H1 (cell line): ENCODE measurements at regions not wholly inside any gene's neighbourhood (a gene's known extent, or its start where the extent isn't known, plus 50 kb on each side); places are given as distances from the start of the nearest gene placed in this dataset.

Experiments used
- CTCF ChIA-PET: fragments of 300-600 bp; sonication (Branson Sonifier 250); formaldehyde crosslinking; loops from one replicate; lab custom pipeline; 2021; ENCODE audit not compliant: partially characterized antibody; lab: Charles Lee
- POLR2A ChIA-PET: fragments of 300-600 bp; sonication (Branson Sonifier 250); formaldehyde crosslinking; loops from one replicate; lab custom pipeline; 2021; ENCODE audit warnings: inconsistent platforms; ENCODE audit not compliant: partially characterized antibody; lab: Charles Lee
- DNase-seq, 2 experiments: peaks; one replicate each; pipeline versions ENCODE4 v3.0.0 to v3.0.0-alpha.2; 2010 to 2022; ENCODE audit warnings: low spot score in 2 of 2, low read depth in 1 of 2, mixed read lengths in 1 of 2
- FAIRE-seq: peaks from 2 replicates; lab custom pipeline; 2011; peaks lifted over from hg19 to GRCh38; lab: Jason Lieb, UNC
- H2AFZ ChIP-seq: 2 replicates; pipeline ENCODE4 v1.8.1; 2012; ENCODE audit warnings: low read length, inconsistent platforms
- H2AK5ac ChIP-seq: 2 replicates; pipeline ENCODE4 v1.6.1; 2013; ENCODE audit warnings: low read depth, low read length
- H2BK120ac ChIP-seq: replicated peaks from 2 replicates; pipeline ENCODE3; 2013; ENCODE audit warnings: low read depth, low read length, inconsistent platforms
- H2BK12ac ChIP-seq: 2 replicates; pipeline ENCODE4 v1.6.1; 2013; ENCODE audit warnings: low read depth, low read length
- H2BK15ac ChIP-seq: 2 replicates; pipeline ENCODE4 v1.6.1; 2013; ENCODE audit warnings: low read length
- H2BK20ac ChIP-seq: 2 replicates; pipeline ENCODE4 v1.6.1; 2013; ENCODE audit warnings: low read length
- H2BK5ac ChIP-seq: 2 replicates; pipeline ENCODE4 v1.6.1; 2013; ENCODE audit warnings: low read depth, low read length
- H3K14ac ChIP-seq: 2 replicates; pipeline ENCODE4 v1.6.1; 2013; ENCODE audit warnings: inconsistent platforms; ENCODE audit not compliant: insufficient read length
- H3K18ac ChIP-seq: 2 replicates; pipeline ENCODE4 v1.6.1; 2013; ENCODE audit warnings: low read length; ENCODE audit errors: extremely low read depth
- H3K23ac ChIP-seq: 2 replicates; pipeline ENCODE4 v1.6.1; 2013; ENCODE audit warnings: inconsistent platforms; ENCODE audit not compliant: insufficient read length
- H3K23me2 ChIP-seq: 2 replicates; pipeline ENCODE4 v1.6.1; 2013; ENCODE audit warnings: low read depth, low read length
- H3K27ac ChIP-seq: 2 replicates; pipeline ENCODE4 v1.6.1; 2011; ENCODE audit warnings: low read depth, low read length, inconsistent platforms
- H3K27me3 ChIP-seq, 4 experiments: replicated peaks in 1 of 4; 1 replicate in 1 of 4; 2 replicates in 3 of 4; pipeline versions ENCODE4 v1.6.1 to v1.8.1; 2011 to 2013; ENCODE audit warnings: low read length in 3 of 4, mild to moderate bottlenecking in 3 of 4, inconsistent platforms in 2 of 4, mixed read lengths in 2 of 4, moderate library complexity in 1 of 4; ENCODE audit not compliant: control insufficient read depth in 3 of 4, insufficient read depth in 3 of 4; ENCODE audit errors: extremely low read depth in 1 of 4
- H3K36me3 ChIP-seq, 4 experiments: 2 replicates each; pipeline versions ENCODE4 v1.6.1 to v1.8.1; 2011 to 2013; ENCODE audit warnings: mild to moderate bottlenecking in 4 of 4, low read length in 3 of 4, moderate library complexity in 2 of 4, control low read depth in 1 of 4, inconsistent platforms in 1 of 4; ENCODE audit not compliant: insufficient read depth in 4 of 4, control insufficient read depth in 2 of 4
- H3K4ac ChIP-seq: replicated peaks from 2 replicates; pipeline ENCODE3; 2013; ENCODE audit warnings: low read length, low read depth, mixed read lengths, inconsistent platforms; ENCODE audit not compliant: insufficient read length
- H3K4me1 ChIP-seq, 4 experiments: replicated peaks in 1 of 4; 1 replicate in 1 of 4; 2 replicates in 3 of 4; pipeline versions ENCODE4 v1.6.1 to v1.8.1; 2011 to 2013; ENCODE audit warnings: low read length in 3 of 4, inconsistent platforms in 2 of 4, mixed read lengths in 1 of 4; ENCODE audit not compliant: insufficient read depth in 4 of 4, control insufficient read depth in 3 of 4
- H3K4me2 ChIP-seq, 2 experiments: 2 replicates each; pipeline versions ENCODE4 v1.6.1 to v1.8.1; 2011 to 2013; ENCODE audit warnings: low read depth in 2 of 2, low read length in 2 of 2, control low read depth in 1 of 2, inconsistent platforms in 1 of 2, mild to moderate bottlenecking in 1 of 2; ENCODE audit not compliant: insufficient read depth in 1 of 2
- H3K4me3 ChIP-seq, 4 experiments: fragments of 200-600, 300-600 bp in 1 of 4; sonication (generic), shearing (Covaris generic), sonication (Bioruptor Twin) in 1 of 4; 2 replicates each; pipeline versions ENCODE4 v1.5.1 to v1.8.1; 2011 to 2016; ENCODE audit warnings: low read length in 4 of 4, low read depth in 3 of 4, control low read depth in 2 of 4, inconsistent platforms in 2 of 4, mild to moderate bottlenecking in 2 of 4, mixed read lengths in 1 of 4, moderate library complexity in 1 of 4; ENCODE audit not compliant: insufficient read depth in 2 of 4; ENCODE audit errors: extremely low read depth in 1 of 4
- H3K56ac ChIP-seq: replicated peaks from 2 replicates; pipeline ENCODE3; 2013; ENCODE audit warnings: low read depth, mild to moderate bottlenecking, mixed read lengths, low read length, inconsistent platforms; ENCODE audit not compliant: insufficient read length
- H3K79me1 ChIP-seq: 2 replicates; pipeline ENCODE4 v1.6.1; 2013; ENCODE audit warnings: low read depth, low read length, control low read depth
- H3K79me2 ChIP-seq, 2 experiments: 2 replicates each; pipeline versions ENCODE4 v1.6.1 to v1.8.1; 2012 to 2013; ENCODE audit warnings: low read length in 2 of 2, mild to moderate bottlenecking in 2 of 2, inconsistent platforms in 1 of 2; ENCODE audit not compliant: insufficient read depth in 2 of 2, control insufficient read depth in 1 of 2
- H3K9ac ChIP-seq, 4 experiments: replicated peaks in 1 of 4; 1 replicate in 1 of 4; 2 replicates in 3 of 4; pipeline versions ENCODE4 v1.6.1 to v1.8.1; 2011 to 2013; ENCODE audit warnings: low read depth in 3 of 4, low read length in 3 of 4, control low read depth in 2 of 4, mild to moderate bottlenecking in 2 of 4, moderate library complexity in 2 of 4, inconsistent platforms in 1 of 4; ENCODE audit errors: extremely low read depth in 1 of 4
- H3K9me3 ChIP-seq, 2 experiments: 2 replicates each; pipeline versions ENCODE4 v1.6.1 to v1.8.1; 2012 to 2013; ENCODE audit warnings: mild to moderate bottlenecking in 2 of 2, moderate library complexity in 2 of 2, control low read depth in 1 of 2, inconsistent platforms in 1 of 2, low read depth in 1 of 2, low read length in 1 of 2, mixed read lengths in 1 of 2; ENCODE audit not compliant: insufficient read depth in 2 of 2
- H4K20me1 ChIP-seq, 2 experiments: replicated peaks in 1 of 2; 2 replicates each; pipeline versions ENCODE3 to v1.8.1; 2011 to 2013; ENCODE audit warnings: inconsistent platforms in 2 of 2, low read length in 2 of 2, mild to moderate bottlenecking in 1 of 2; ENCODE audit not compliant: insufficient read depth in 2 of 2, control insufficient read depth in 1 of 2
- H4K5ac ChIP-seq: 2 replicates; pipeline ENCODE4 v1.6.1; 2013; ENCODE audit warnings: low read length, low read depth, mixed read lengths, inconsistent platforms; ENCODE audit not compliant: insufficient read length
- H4K8ac ChIP-seq: 2 replicates; pipeline ENCODE4 v1.8.0; 2013; ENCODE audit warnings: mild to moderate bottlenecking, moderate library complexity, low read length, inconsistent platforms; ENCODE audit not compliant: insufficient read depth; ENCODE audit errors: extremely low read depth
- H4K91ac ChIP-seq: replicated peaks from 2 replicates; pipeline ENCODE3; 2013; ENCODE audit warnings: low read length, mixed read lengths, inconsistent platforms; ENCODE audit not compliant: insufficient read length
- ASH2L ChIP-seq: fragments of 200-600, 300-600 bp; sonication (generic); IDR thresholded peaks from one replicate; pipeline ENCODE4 v1.7.1; 2017; ENCODE audit warnings: low read length
- CBX8 ChIP-seq: fragments of 300-800, 300-1000 bp; sonication (generic); IDR thresholded peaks from 2 replicates; pipeline ENCODE4 v1.7.1; 2016; ENCODE audit warnings: low read depth, low read length, borderline replicate concordance
- CHD2 ChIP-seq: IDR thresholded peaks from 2 replicates; pipeline ENCODE4 v1.6.1; 2012; ENCODE audit warnings: low read length, improper control_type of control experiment
- EZH2 ChIP-seq: fragments of 200-600 bp; sonication (generic); IDR thresholded peaks from 2 replicates; pipeline ENCODE4 v1.7.1; 2012; ENCODE audit warnings: low read depth, mild to moderate bottlenecking, moderate library complexity, low read length, inconsistent platforms; ENCODE audit not compliant: severe bottlenecking
- FOSL1 ChIP-seq: IDR thresholded peaks from 2 replicates; pipeline ENCODE4 v1.6.1; 2011; ENCODE audit warnings: mild to moderate bottlenecking, low read depth, low read length, moderate library complexity; ENCODE audit not compliant: insufficient read depth
- GABPA ChIP-seq: IDR thresholded peaks from 2 replicates; pipeline ENCODE4 v1.6.1; 2011; ENCODE audit warnings: mild to moderate bottlenecking, low read length, moderate library complexity, borderline replicate concordance; ENCODE audit not compliant: insufficient read depth
- PHF8 ChIP-seq: fragments of 200-600 bp; sonication (generic); conservative IDR thresholded peaks from 2 replicates; pipeline ENCODE4 v1.7.1; 2012; ENCODE audit warnings: low read depth, mild to moderate bottlenecking, inconsistent platforms, low read length, moderate library complexity
- RAD21 ChIP-seq, 2 experiments: IDR thresholded peaks in 1 of 2; conservative IDR thresholded peaks in 1 of 2; 2 replicates each; pipeline ENCODE4 v1.6.1; 2011; ENCODE audit warnings: low read depth in 2 of 2, low read length in 2 of 2, improper control_type of control experiment in 1 of 2, inconsistent platforms in 1 of 2, mild to moderate bottlenecking in 1 of 2, moderate library complexity in 1 of 2
- SIX5 ChIP-seq: IDR thresholded peaks from 2 replicates; pipeline ENCODE4 v1.6.1; 2011; ENCODE audit warnings: mild to moderate bottlenecking, low read depth, low read length
- SRF ChIP-seq: IDR thresholded peaks from 2 replicates; pipeline ENCODE4 v1.6.1; 2011; ENCODE audit warnings: mild to moderate bottlenecking, low read depth, low read length, moderate library complexity
- TBP ChIP-seq: IDR thresholded peaks from 2 replicates; pipeline ENCODE4 v1.6.1; 2011; ENCODE audit warnings: low read depth, low read length, improper control_type of control experiment
- TEAD4 ChIP-seq: IDR thresholded peaks from 2 replicates; pipeline ENCODE4 v1.6.1; 2012; ENCODE audit warnings: low read depth, low read length, inconsistent platforms, mixed read lengths
- WGBS, 2 experiments: shearing (Covaris generic) in 1 of 2; methylation state at CpG; one replicate each; pipeline versions ENCODE4 v1.1.6 to v1.1.7; 2013 to 2015; ENCODE audit warnings: low lambda C conversion rate in 2 of 2, mixed read lengths in 2 of 2, inconsistent platforms in 1 of 2, low coverage in 1 of 2, missing lambda C conversion rate in 1 of 2; ENCODE audit not compliant: insufficient replicate concordance in 2 of 2, insufficient coverage in 1 of 2, insufficient read length in 1 of 2; ENCODE audit errors: extremely low coverage in 1 of 2, missing lambda C conversion rate in 1 of 2; 5-methylcytosine and 5-hydroxymethylcytosine counted together
- TF ChIP-seq, protein P1 (sequence below): IDR thresholded peaks from 2 replicates; pipeline ENCODE4 v1.6.1; 2011; ENCODE audit warnings: low read length, improper control_type of control experiment

DNA sequence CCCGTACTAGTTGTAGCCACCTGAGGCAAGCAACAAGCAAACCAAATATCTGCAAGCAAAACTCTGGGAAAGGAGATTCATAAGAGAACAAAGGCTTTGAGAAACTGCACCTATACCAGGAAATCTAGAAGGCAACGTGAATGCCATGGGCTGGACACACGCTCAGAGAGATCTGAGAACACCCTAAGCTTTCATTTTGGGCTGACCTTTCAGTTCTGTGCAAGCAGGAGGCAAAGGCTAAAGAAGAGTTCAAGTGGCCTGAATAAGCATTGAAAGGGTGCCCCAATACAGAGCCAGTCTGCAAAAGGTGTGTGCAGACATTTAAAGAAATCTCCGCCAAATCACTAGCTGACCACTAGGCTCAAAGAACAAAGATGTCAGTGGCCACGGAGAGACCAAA lies 461.6 kb downstream of the PYDC2 start:
- no peak overlapping the region for H3K23ac ChIP-seq
- H2AFZ ChIP-seq, result no peak overlapping the region
- H3K18ac ChIP-seq, result no peak overlapping the region
- no peak overlapping the region for H3K56ac ChIP-seq
- peak overlapping the region in 1 of 2 experiments; percentile 45; a peak in 1 of 4 replicates for H3K4me2 ChIP-seq
- no peak overlapping the region for H3K14ac ChIP-seq
- no peak overlapping the region for H3K4ac ChIP-seq
- peak overlapping the region in 1 of 4 experiments; percentile 30; a peak in 1 of 8 replicates for H3K4me3 ChIP-seq
- H3K9me3 ChIP-seq, result no peaks in the 10 kb centered on the region
- H4K8ac ChIP-seq, result no peak overlapping the region
- ChIA-PET POLR2A (interaction anchor here (1.1 to 1.7 kb wide), 3 partner anchors 9 to 522 kb away, joined by 4 to 9 read pairs (median 6); no protein-coding TSS in a partner anchor), CTCF (interaction anchor here (0.6 to 1.6 kb wide), 3 partner anchors 10 to 500 kb away, joined by 3 read pairs; no protein-coding TSS in a partner anchor)
- H3K9ac ChIP-seq, result no peak overlapping the region
- 0 out of 2 replicates have a peak overlapping the region, but pooled peaks have one; percentile 54 for H2BK5ac ChIP-seq
- FAIRE-seq (no peak), DNase-seq (no peak)
- H3K27ac ChIP-seq, result no peak overlapping the region
- no peaks in the 10 kb centered on the region for H3K23me2 ChIP-seq
- peaks cover 0 to 32% (median 8%) of the 10 kb centered on the region in 4 experiments; a peak in 4 of 8 replicates for H3K36me3 ChIP-seq
- H2BK120ac ChIP-seq, result no peak overlapping the region
- no peaks in the 10 kb centered on the region for H3K79me1 ChIP-seq
- no peak overlapping the region for H2BK12ac ChIP-seq
- H4K5ac ChIP-seq, result no peak overlapping the region
- H3K79me2 ChIP-seq, result peaks cover 13 to 87% of the 10 kb centered on the region in 2 experiments; a peak in 3 of 4 replicates
- peaks cover 0 to 6% (median 2%) of the 10 kb centered on the region in 4 experiments; a peak in 4 of 7 replicates for H3K4me1 ChIP-seq
- 80% methylated on average over 5 of the region's 5 CpGs; no CpG with 5 or more reads in 1 of the 2 experiments for WGBS, 2 experiments
- H2BK20ac ChIP-seq, result no peak overlapping the region
- H2AK5ac ChIP-seq, result no peak overlapping the region
- no peaks in the 10 kb centered on the region for H3K27me3 ChIP-seq
- no peaks in the 10 kb centered on the region for H4K20me1 ChIP-seq
- H2BK15ac ChIP-seq, result no peak overlapping the region
- no peak overlapping the region for H4K91ac ChIP-seq
- TF ChIP-seq SIX5, result no peak
- TF ChIP-seq SRF, result no peak
- no peak for TF ChIP-seq FOSL1
- no peak for TF ChIP-seq TBP
- no peak for TF ChIP-seq PHF8
- no peak for TF ChIP-seq RAD21 (IDR thresholded peaks at IDR 0.05 in 1 of 2, conservative IDR thresholded peaks at IDR 0.05 in 1 of 2; ENCODE audit: low read depth in 2 of 2, low read length in 2 of 2)
- TF ChIP-seq CBX8, result no peak
- no peak for TF ChIP-seq CHD2
- TF ChIP-seq TEAD4, result no peak
- no peak for TF ChIP-seq GABPA
- TF ChIP-seq, protein P1, sequence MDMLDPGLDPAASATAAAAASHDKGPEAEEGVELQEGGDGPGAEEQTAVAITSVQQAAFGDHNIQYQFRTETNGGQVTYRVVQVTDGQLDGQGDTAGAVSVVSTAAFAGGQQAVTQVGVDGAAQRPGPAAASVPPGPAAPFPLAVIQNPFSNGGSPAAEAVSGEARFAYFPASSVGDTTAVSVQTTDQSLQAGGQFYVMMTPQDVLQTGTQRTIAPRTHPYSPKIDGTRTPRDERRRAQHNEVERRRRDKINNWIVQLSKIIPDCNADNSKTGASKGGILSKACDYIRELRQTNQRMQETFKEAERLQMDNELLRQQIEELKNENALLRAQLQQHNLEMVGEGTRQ, result no peak
- TF ChIP-seq EZH2, result no peak
- TF ChIP-seq ASH2L, result no peak
